Neural progenitor cell (in vitro differentiated cells): ENCODE measurements at regions not wholly inside any gene's neighbourhood (a gene's known extent, or its start where the extent isn't known, plus 50 kb on each side); places are given as distances from the start of the nearest gene placed in this dataset.

Experiments
- DNase-seq: peaks from one replicate; pipeline ENCODE4 v3.0.0-alpha.2; 2016; ENCODE audit warnings: low spot score
- H2AFZ ChIP-seq: fragments of 200-600 bp; sonication (generic); replicated peaks from 2 replicates; pipeline ENCODE4 v1.6.1; 2016; ENCODE audit warnings: antibody characterized with exemption
- H3F3A ChIP-seq: fragments of 200-600 bp; sonication (generic); 2 replicates; pipeline ENCODE4 v1.6.1; 2016; ENCODE audit warnings: antibody characterized with exemption, low read depth
- H3K27ac ChIP-seq: fragments of 200-600 bp; sonication (generic); 2 replicates; pipeline ENCODE4 v1.5.1; 2016; ENCODE audit warnings: mild to moderate bottlenecking
- H3K27me3 ChIP-seq: fragments of 200-600 bp; sonication (generic); 2 replicates; pipeline ENCODE4 v1.6.1; 2016; ENCODE audit warnings: mild to moderate bottlenecking, moderate library complexity
- H3K36me3 ChIP-seq: fragments of 200-600 bp; sonication (generic); 2 replicates; pipeline ENCODE4 v1.5.1; 2016
- H3K4me1 ChIP-seq: fragments of 200-600 bp; sonication (generic); 2 replicates; pipeline ENCODE4 v1.6.1; 2016; ENCODE audit warnings: mixed run types
- H3K4me2 ChIP-seq: fragments of 200-600 bp; sonication (generic); 2 replicates; pipeline ENCODE4 v1.6.1; 2016
- H3K4me3 ChIP-seq: fragments of 200-600 bp; sonication (generic); 2 replicates; pipeline ENCODE4 v1.5.1; 2016
- H3K79me2 ChIP-seq: fragments of 200-600 bp; sonication (generic); 2 replicates; pipeline ENCODE4 v1.6.1; 2016; ENCODE audit warnings: low read depth
- H3K9ac ChIP-seq: fragments of 200-600 bp; sonication (generic); 2 replicates; pipeline ENCODE4 v1.6.1; 2016
- H3K9me3 ChIP-seq: fragments of 200-600 bp; sonication (generic); 2 replicates; pipeline ENCODE4 v1.5.1; 2016; ENCODE audit warnings: low read depth
- H4K20me1 ChIP-seq: fragments of 200-600 bp; sonication (generic); 2 replicates; pipeline ENCODE4 v1.6.1; 2016; ENCODE audit warnings: low read depth
- H3K27ac Mint-ChIP-seq: 3 replicates; pipeline ENCODE4 v1.8.0; 2021; ENCODE audit warnings: mixed read lengths
- H3K27me3 Mint-ChIP-seq: 2 replicates; pipeline ENCODE4 v1.8.0; 2022; ENCODE audit warnings: low read depth, mild to moderate bottlenecking, inconsistent platforms, moderate library complexity, mixed read lengths; ENCODE audit not compliant: insufficient read depth
- H3K36me3 Mint-ChIP-seq: 3 replicates; pipeline ENCODE4 v1.8.0; 2021; ENCODE audit warnings: mixed read lengths
- H3K4me1 Mint-ChIP-seq: 3 replicates; pipeline ENCODE4 v1.8.0; 2021; ENCODE audit warnings: mixed read lengths
- H3K4me3 Mint-ChIP-seq: 3 replicates; pipeline ENCODE4 v1.8.0; 2021; ENCODE audit warnings: mild to moderate bottlenecking, moderate library complexity, mixed read lengths
- H3K9me3 Mint-ChIP-seq: 3 replicates; pipeline ENCODE4 v1.8.0; 2020; ENCODE audit warnings: mixed read lengths
- CTCF ChIP-seq: fragments of 200-600 bp; sonication (generic); IDR thresholded peaks from 2 replicates; pipeline ENCODE4 v1.5.1; 2017; ENCODE audit warnings: antibody characterized with exemption, mild to moderate bottlenecking
- EZH2 ChIP-seq: fragments of 200-600 bp; sonication (generic); IDR thresholded peaks from 2 replicates; pipeline ENCODE4 v1.6.1; 2017; ENCODE audit warnings: antibody characterized with exemption, mild to moderate bottlenecking, moderate library complexity
- EZH2phosphoT487 ChIP-seq: fragments of 200-600 bp; sonication (generic); IDR thresholded peaks from 2 replicates; pipeline ENCODE4 v1.6.1; 2017; ENCODE audit warnings: antibody characterized with exemption

GRCh38 chr9:119477197-119477596 lies 108.0 kb upstream of the BRINP1 start:
- H3F3A ChIP-seq, result no peaks in the 10 kb centered on the region
- Mint-ChIP-seq H3K4me3 (no peak overlapping the region), H3K4me1 (no peaks in the 10 kb centered on the region), H3K9me3 (no peaks in the 10 kb centered on the region), H3K36me3 (no peaks in the 10 kb centered on the region), H3K27ac (no peak overlapping the region), H3K27me3 (no peaks in the 10 kb centered on the region)
- H3K4me2 ChIP-seq, result no peak overlapping the region
- H3K27me3 ChIP-seq, result no peaks in the 10 kb centered on the region
- H4K20me1 ChIP-seq, result no peaks in the 10 kb centered on the region
- no peak overlapping the region for H3K4me3 ChIP-seq
- no peaks in the 10 kb centered on the region for H3K79me2 ChIP-seq
- no peak for DNase-seq
- no peak overlapping the region for H3K9ac ChIP-seq
- H3K4me1 ChIP-seq, result no peaks in the 10 kb centered on the region
- no peaks in the 10 kb centered on the region for H3K36me3 ChIP-seq
- no peak overlapping the region for H2AFZ ChIP-seq
- no peak overlapping the region for H3K27ac ChIP-seq
- no peaks in the 10 kb centered on the region for H3K9me3 ChIP-seq
- TF ChIP-seq CTCF (no peak), EZH2phosphoT487 (no peak), EZH2 (no peak)

GRCh38 chr9:119458068-119458467 lies 88.8 kb upstream of the BRINP1 start:
- DNase-seq, result no peak
- Mint-ChIP-seq H3K9me3 (no peaks in the 10 kb centered on the region), H3K36me3 (no peaks in the 10 kb centered on the region), H3K27me3 (no peaks in the 10 kb centered on the region), H3K4me1 (no peaks in the 10 kb centered on the region), H3K27ac (no peak overlapping the region), H3K4me3 (no peak overlapping the region)
- Histone ChIP-seq H2AFZ (no peak overlapping the region), H3K4me1 (no peaks in the 10 kb centered on the region), H3K4me3 (no peak overlapping the region), H3K9me3 (no peaks in the 10 kb centered on the region), H3K27ac (no peak overlapping the region), H3K4me2 (no peak overlapping the region), H3K9ac (no peak overlapping the region), H3K36me3 (no peaks in the 10 kb centered on the region), H3K79me2 (no peaks in the 10 kb centered on the region), H4K20me1 (no peaks in the 10 kb centered on the region), H3F3A (no peaks in the 10 kb centered on the region), H3K27me3 (no peaks in the 10 kb centered on the region)
- TF ChIP-seq EZH2 (no peak), CTCF (no peak), EZH2phosphoT487 (no peak)

- Histone ChIP-seq H3K79me2 (no peaks in the 10 kb centered on the region), H3K27me3 (no peaks in the 10 kb centered on the region), H3F3A (no peaks in the 10 kb centered on the region), H4K20me1 (no peaks in the 10 kb centered on the region), H3K9me3 (no peaks in the 10 kb centered on the region), H3K4me3 (no peak overlapping the region), H3K27ac (no peak overlapping the region), H3K36me3 (no peaks in the 10 kb centered on the region), H3K4me1 (no peaks in the 10 kb centered on the region), H3K9ac (no peak overlapping the region), H2AFZ (no peak overlapping the region), H3K4me2 (no peak overlapping the region)
- no peaks in the 10 kb centered on the region for H3K27me3 Mint-ChIP-seq
- H3K4me1 Mint-ChIP-seq, result no peaks in the 10 kb centered on the region
- H3K36me3 Mint-ChIP-seq, result no peaks in the 10 kb centered on the region
- no peaks in the 10 kb centered on the region for H3K9me3 Mint-ChIP-seq
- no peak for DNase-seq
- H3K4me3 Mint-ChIP-seq, result no peak overlapping the region
- TF ChIP-seq EZH2phosphoT487 (no peak), CTCF (no peak), EZH2 (no peak)
- no peak overlapping the region for H3K27ac Mint-ChIP-seq
These were observed 84.7 kb upstream of the BRINP1 start for GRCh38 chr9:119453980-119454379.

- Histone ChIP-seq H3K36me3 (no peaks in the 10 kb centered on the region), H2AFZ (no peak overlapping the region), H3K79me2 (no peaks in the 10 kb centered on the region), H3K27me3 (no peaks in the 10 kb centered on the region), H3K4me3 (no peak overlapping the region), H3K4me1 (no peaks in the 10 kb centered on the region), H3F3A (no peaks in the 10 kb centered on the region), H3K9ac (no peak overlapping the region), H3K27ac (no peak overlapping the region), H3K9me3 (no peaks in the 10 kb centered on the region), H3K4me2 (no peak overlapping the region), H4K20me1 (no peaks in the 10 kb centered on the region)
- Mint-ChIP-seq H3K27me3 (no peaks in the 10 kb centered on the region), H3K4me3 (no peak overlapping the region), H3K9me3 (no peaks in the 10 kb centered on the region), H3K4me1 (no peaks in the 10 kb centered on the region), H3K27ac (no peak overlapping the region), H3K36me3 (no peaks in the 10 kb centered on the region)
- TF ChIP-seq EZH2 (no peak), CTCF (no peak), EZH2phosphoT487 (no peak)
- no peak for DNase-seq
These were observed 84.3 kb upstream of the BRINP1 start for GRCh38 chr9:119453490-119453911.
